ENCODE measurements at regions not wholly inside any gene's neighbourhood (a gene's known extent, or its start where the extent isn't known, plus 50 kb on each side); places are given as distances from the start of the nearest gene placed in this dataset.
"Not testable (repeated sequence)": the region's sequence is repeated elsewhere in the genome, so short reads cannot be mapped to it uniquely, and the experiment has no call there.

DNA sequence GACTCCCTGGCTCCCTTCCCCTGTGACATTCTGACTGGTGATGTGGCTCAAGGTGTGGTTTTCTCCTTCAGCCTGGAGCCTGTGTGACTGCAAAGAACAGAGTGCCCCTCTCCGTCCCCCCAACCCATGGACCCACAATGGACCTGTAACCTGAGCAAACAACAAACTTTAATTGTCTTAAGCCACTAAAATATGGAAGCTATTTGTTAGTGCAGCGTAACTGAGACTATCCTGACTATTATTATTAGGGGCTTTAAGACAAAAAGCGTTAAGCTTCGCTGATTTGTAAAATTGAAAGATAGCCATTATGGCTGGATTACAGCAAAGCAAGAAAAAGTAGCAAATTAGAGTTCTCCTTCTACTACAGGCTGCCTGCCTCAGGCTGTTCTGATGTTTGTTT is 426.9 kb downstream of the STK39 start:
- peaks cover 11% of the 10 kb centered on the region for H3K36me3 ChIP-seq (ENCODE audit: insufficient read depth, low read length)

DNA sequence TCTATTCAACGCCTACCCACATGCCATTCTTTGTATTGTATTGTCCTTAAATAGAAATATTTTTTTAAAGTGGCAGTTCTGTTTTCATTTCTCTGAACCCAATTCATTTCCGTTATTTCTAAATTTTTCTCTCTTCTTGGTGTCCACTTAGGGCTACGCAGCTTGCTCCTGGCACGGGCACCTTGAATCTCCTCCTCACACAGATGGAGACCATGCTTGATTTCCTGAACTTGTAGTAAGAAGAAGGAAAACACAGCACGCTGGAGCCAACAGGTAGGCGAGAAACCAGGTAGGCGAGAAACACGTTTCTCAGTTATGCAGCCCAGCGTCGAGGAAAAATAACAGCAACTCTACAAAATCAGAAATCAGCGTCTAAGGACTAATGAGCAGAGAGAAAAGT is 428.9 kb downstream of the STK39 start:
- Histone ChIP-seq H3K36me3 (ENCODE audit: insufficient read depth, low read length) (peaks cover 11% of the 10 kb centered on the region), H3K9me3 (ENCODE audit: insufficient read depth, low read depth, low read length) (no peaks in the 10 kb centered on the region), H3K4me1 (ENCODE audit: insufficient read depth, low read length) (no peaks in the 10 kb centered on the region), H3K27me3 (ENCODE audit: insufficient read depth, low read length) (no peaks in the 10 kb centered on the region), H3K27ac (ENCODE audit: low read depth, low read length) (no peak overlapping the region), H3K4me3 (ENCODE audit: low read length) (no peak overlapping the region), H3K9ac (ENCODE audit: low read depth, low read length) (no peak overlapping the region)
- 96% methylated on average over 9 of the region's 11 CpGs for WGBS

More for the DNA sequence above, 426.9 kb downstream of the STK39 start:
- Histone ChIP-seq H3K27me3 (ENCODE audit: insufficient read depth, low read length) (no peaks in the 10 kb centered on the region), H3K4me1 (ENCODE audit: insufficient read depth, low read length) (no peaks in the 10 kb centered on the region), H3K9ac (ENCODE audit: low read depth, low read length) (no peak overlapping the region), H3K4me3 (ENCODE audit: low read length) (no peak overlapping the region), H3K9me3 (ENCODE audit: insufficient read depth, low read depth, low read length) (no peaks in the 10 kb centered on the region), H3K27ac (ENCODE audit: low read depth, low read length) (no peak overlapping the region)
- 85% methylated on average over 4 of the region's 4 CpGs for WGBS

DNA sequence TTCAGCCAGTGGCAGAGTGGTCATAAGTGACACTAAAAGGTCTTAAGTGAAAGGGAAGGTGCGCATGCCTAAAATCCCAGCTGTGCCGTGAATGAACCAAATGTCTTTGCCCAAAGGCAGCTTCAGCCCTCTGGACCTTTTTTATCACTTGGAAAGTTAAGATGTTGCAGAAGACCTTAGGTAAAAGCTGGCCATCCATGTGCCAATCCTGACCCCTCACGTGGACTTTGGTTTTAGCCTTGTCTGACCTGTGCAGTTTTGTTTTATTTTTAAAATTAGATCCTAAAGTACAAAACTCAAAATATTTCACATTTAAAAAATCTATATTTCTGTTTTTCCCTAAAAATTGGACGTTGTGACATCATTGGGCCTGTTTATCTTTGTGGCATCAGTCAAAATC is 429.5 kb downstream of the STK39 start:
- Histone ChIP-seq H3K9me3 (ENCODE audit: insufficient read depth, low read depth, low read length) (no peaks in the 10 kb centered on the region), H3K4me1 (ENCODE audit: insufficient read depth, low read length) (no peaks in the 10 kb centered on the region), H3K4me3 (ENCODE audit: low read length) (no peak overlapping the region), H3K27ac (ENCODE audit: low read depth, low read length) (no peak overlapping the region), H3K9ac (ENCODE audit: low read depth, low read length) (no peak overlapping the region), H3K36me3 (ENCODE audit: insufficient read depth, low read length) (peaks cover 7% of the 10 kb centered on the region), H3K27me3 (ENCODE audit: insufficient read depth, low read length) (no peaks in the 10 kb centered on the region)
- WGBS, result 97% methylated on average over 4 of the region's 4 CpGs

DNA sequence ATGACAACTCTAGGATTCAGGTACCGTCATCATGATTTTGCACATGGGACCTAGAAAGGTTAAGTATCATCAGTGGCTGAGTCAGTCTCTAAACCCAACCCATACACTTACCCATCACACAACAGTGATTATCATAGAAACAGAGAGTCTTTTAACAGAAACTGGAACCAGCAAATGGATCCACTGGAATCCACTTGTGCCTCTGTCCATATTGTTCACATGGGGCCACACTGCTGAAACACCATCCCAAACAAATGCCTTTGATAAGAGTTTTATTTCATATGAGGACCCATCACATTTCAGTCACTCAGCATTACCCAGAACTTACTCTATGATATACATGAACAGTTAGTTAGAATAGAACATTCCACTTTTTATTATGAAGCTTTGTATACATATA is 430.0 kb downstream of the STK39 start:
- Histone ChIP-seq H3K9ac (ENCODE audit: low read depth, low read length) (no peak overlapping the region), H3K4me3 (ENCODE audit: low read length) (no peak overlapping the region), H3K36me3 (ENCODE audit: insufficient read depth, low read length) (peaks cover 7% of the 10 kb centered on the region), H3K9me3 (ENCODE audit: insufficient read depth, low read depth, low read length) (no peaks in the 10 kb centered on the region), H3K4me1 (ENCODE audit: insufficient read depth, low read length) (no peaks in the 10 kb centered on the region), H3K27me3 (ENCODE audit: insufficient read depth, low read length) (no peaks in the 10 kb centered on the region), H3K27ac (ENCODE audit: low read depth, low read length) (no peak overlapping the region)
- WGBS, result 89% methylated on average over 1 of the region's 1 CpG

DNA sequence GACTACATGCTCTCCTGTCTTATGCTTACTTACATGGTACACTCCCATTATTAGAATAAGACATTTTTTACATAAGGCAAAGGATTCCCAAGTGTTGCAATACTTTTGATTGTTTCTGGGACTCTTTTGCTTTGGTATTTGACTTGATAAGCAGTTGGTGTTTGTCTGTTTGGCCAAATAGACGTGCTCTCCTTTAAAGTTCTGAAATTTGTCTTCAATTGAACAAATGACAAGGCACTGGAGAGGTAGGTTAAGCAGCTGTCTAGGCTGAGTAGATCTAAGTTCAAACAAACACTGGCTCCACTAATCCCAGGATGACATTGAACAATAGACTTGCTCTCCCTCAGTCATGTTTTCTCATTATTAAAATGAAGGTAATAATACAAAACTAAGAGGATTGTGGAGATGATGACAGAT is 430.5 kb downstream of the STK39 start:
- H3K27ac ChIP-seq (ENCODE audit: low read depth, low read length), result no peak overlapping the region
- no peaks in the 10 kb centered on the region for H3K4me1 ChIP-seq (ENCODE audit: insufficient read depth, low read length)
- H3K36me3 ChIP-seq (ENCODE audit: insufficient read depth, low read length), result peaks cover 7% of the 10 kb centered on the region
- no peak overlapping the region for H3K4me3 ChIP-seq (ENCODE audit: low read length)
- no peak overlapping the region for H3K9ac ChIP-seq (ENCODE audit: low read depth, low read length)
- WGBS, result 88% methylated on average over 1 of the region's 1 CpG
- no peaks in the 10 kb centered on the region for H3K27me3 ChIP-seq (ENCODE audit: insufficient read depth, low read length)
- no peaks in the 10 kb centered on the region for H3K9me3 ChIP-seq (ENCODE audit: insufficient read depth, low read depth, low read length)

- 92% methylated on average over 7 of the region's 10 CpGs for WGBS
- H3K4me1 ChIP-seq (ENCODE audit: insufficient read depth, low read length), result no peaks in the 10 kb centered on the region
These were observed 432.3 kb downstream of the STK39 start for GRCh38 chr2:167814881-167815718.

DNA sequence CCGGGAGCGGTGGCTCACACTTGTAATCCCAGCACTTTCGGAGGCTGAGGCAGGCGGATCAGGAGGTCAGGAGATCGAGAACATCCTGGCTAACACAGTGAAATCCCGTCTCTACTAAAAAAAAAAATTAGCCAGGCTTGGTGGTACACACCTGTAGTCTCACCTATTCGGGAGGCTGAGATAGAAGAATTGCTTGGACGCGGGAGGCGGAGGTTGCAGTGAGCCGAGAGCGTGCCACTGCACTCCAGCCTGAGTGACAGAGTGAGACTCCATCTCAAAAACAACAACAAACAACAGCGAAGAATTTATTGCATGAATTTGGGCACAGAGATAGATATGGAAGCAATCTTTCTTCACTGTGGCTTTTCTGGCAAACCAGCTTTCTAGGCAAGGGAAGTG is 432.9 kb downstream of the STK39 start:
- not testable (repeated sequence) for H3K4me3 ChIP-seq (ENCODE audit: low read length); H3K4me1 ChIP-seq (ENCODE audit: insufficient read depth, low read length); H3K27ac ChIP-seq (ENCODE audit: low read depth, low read length); H3K9ac ChIP-seq (ENCODE audit: low read depth, low read length); H3K9me3 ChIP-seq (ENCODE audit: insufficient read depth, low read depth, low read length); H3K27me3 ChIP-seq (ENCODE audit: insufficient read depth, low read length); H3K36me3 ChIP-seq (ENCODE audit: insufficient read depth, low read length)
- 94% methylated on average over 13 of the region's 13 CpGs for WGBS

More at GRCh38 chr2:167814881-167815718, 432.3 kb downstream of the STK39 start:
- Histone ChIP-seq H3K27ac (ENCODE audit: low read depth, low read length) (no peak overlapping the region), H3K27me3 (ENCODE audit: insufficient read depth, low read length) (no peaks in the 10 kb centered on the region), H3K4me3 (ENCODE audit: low read length) (no peak overlapping the region), H3K9ac (ENCODE audit: low read depth, low read length) (no peak overlapping the region), H3K36me3 (ENCODE audit: insufficient read depth, low read length) (peaks cover 1% of the 10 kb centered on the region; the same call in 1 of the 2 replicates), H3K9me3 (ENCODE audit: insufficient read depth, low read depth, low read length) (0 out of 2 replicates have a peak, but pooled peaks cover 2% of the 10 kb centered on the region)

DNA sequence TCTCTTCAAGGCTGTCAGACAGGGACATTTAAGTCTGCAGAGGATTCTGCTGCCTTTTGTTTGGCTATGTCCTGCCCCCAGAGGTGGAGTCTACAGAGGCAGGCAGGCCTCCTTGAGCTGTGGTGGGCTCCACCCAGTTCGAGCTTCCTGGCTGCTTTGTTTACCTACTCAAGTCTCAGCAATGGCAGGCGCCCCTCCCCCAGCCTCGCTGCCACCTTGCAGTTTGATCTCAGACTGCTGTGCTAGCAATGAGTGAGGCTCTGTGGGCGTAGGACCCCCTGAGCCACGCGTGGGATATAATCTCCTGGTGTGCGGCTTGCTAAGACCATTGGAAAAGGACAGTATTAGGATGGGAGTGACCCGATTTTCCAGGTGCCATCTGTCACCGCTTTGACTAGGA is 437.6 kb downstream of the STK39 start:
- 85% methylated on average over 9 of the region's 9 CpGs for WGBS
- not testable (repeated sequence) for H3K9me3 ChIP-seq (ENCODE audit: insufficient read depth, low read depth, low read length); H3K4me3 ChIP-seq (ENCODE audit: low read length); H3K36me3 ChIP-seq (ENCODE audit: insufficient read depth, low read length); H3K9ac ChIP-seq (ENCODE audit: low read depth, low read length); H3K4me1 ChIP-seq (ENCODE audit: insufficient read depth, low read length); H3K27ac ChIP-seq (ENCODE audit: low read depth, low read length); H3K27me3 ChIP-seq (ENCODE audit: insufficient read depth, low read length)

DNA sequence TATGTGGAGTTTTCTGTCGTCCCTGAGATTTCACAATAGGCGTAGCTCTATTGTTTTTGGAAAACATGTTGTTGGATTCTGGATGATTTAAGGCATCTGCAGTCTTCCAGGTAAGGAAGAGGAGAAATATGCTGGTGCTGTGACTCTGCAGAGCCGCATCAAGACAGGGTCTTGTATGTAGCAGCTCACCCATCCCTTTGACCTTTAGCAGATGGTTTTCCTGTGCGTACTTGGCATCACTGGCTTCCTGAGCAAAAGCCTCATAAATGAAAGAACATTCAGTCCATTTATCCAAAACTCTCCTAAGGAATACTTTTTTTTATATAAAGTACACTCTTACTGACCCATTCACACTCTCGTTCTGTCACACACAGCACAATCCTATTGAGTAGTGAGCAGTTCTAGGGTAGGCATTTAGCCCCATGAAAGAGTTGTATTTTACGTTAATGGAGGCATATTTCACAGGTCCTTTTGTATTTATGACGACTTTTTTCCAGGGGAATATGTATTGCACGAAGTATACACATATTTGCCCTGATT is 443.9 kb downstream of the STK39 start:
- 92% methylated on average over 7 of the region's 8 CpGs for WGBS
- no peaks in the 10 kb centered on the region for H3K27me3 ChIP-seq (ENCODE audit: insufficient read depth, low read length)

DNA sequence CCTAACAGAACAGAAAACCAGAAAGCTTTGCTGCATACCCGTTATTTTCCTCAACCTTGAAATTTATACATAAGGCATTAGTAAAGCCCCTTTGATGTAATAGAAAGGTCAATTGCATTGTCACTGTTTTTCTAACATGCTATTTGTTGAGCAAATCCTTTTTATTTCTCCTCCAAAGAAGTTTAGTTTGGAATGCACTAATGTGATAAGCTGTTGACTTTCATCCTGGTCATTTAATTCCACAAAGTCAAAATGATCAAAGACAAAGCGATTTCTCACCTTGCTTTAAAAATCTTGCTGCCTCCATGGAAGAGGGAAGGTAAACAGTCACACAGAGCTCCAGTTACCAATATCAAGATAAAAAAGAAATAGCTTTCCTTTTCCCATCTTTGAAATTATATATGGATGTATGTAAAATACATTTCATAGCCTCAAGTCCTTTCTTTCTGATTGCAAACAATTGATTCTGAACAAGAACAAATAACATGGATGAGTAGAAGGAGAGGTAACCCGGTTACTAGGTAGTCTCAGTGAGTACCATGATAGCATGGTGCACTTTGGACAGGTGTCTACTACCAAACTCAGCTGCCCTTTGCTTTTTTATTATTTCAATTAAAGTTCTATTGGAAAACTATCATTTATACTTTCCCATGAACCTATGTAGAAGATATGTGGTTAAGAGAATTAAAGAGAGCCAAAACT is 452.7 kb downstream of the STK39 start:
- Histone ChIP-seq H3K27ac (ENCODE audit: low read depth, low read length) (no peak overlapping the region), H3K27me3 (ENCODE audit: insufficient read depth, low read length) (no peaks in the 10 kb centered on the region), H3K4me1 (ENCODE audit: insufficient read depth, low read length) (peaks cover 36% of the 10 kb centered on the region), H3K36me3 (ENCODE audit: insufficient read depth, low read length) (no peaks in the 10 kb centered on the region), H3K9me3 (ENCODE audit: insufficient read depth, low read depth, low read length) (no peaks in the 10 kb centered on the region), H3K9ac (ENCODE audit: low read depth, low read length) (no peak overlapping the region), H3K4me3 (ENCODE audit: low read length) (no peak overlapping the region)
- 82% methylated on average over 3 of the region's 3 CpGs for WGBS

More for the DNA sequence above, 443.9 kb downstream of the STK39 start:
- Histone ChIP-seq H3K4me3 (ENCODE audit: low read length) (no peak overlapping the region), H3K36me3 (ENCODE audit: insufficient read depth, low read length) (no peaks in the 10 kb centered on the region), H3K4me1 (ENCODE audit: insufficient read depth, low read length) (peaks cover 17% of the 10 kb centered on the region), H3K9ac (ENCODE audit: low read depth, low read length) (no peak overlapping the region), H3K9me3 (ENCODE audit: insufficient read depth, low read depth, low read length) (no peaks in the 10 kb centered on the region), H3K27ac (ENCODE audit: low read depth, low read length) (no peak overlapping the region)

DNA sequence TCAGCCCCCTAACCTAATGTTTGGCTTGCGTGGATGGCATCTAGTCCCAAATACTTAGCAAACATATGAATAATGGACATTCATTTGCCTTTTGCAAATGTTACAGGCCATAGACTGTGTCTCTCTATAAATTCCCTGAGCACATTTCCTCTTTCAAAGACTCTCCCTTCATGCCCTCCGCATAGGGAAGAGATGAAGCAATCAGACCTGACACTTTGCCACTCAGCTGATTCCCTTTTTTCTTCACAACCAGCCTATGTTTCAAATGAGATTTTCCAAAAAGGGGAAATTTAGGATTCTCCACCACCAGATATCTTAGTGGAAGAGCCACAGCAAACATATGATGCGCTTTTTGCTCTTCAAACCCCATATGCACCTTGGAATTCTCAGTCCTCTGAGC is 453.7 kb downstream of the STK39 start:
- H3K9ac ChIP-seq (ENCODE audit: low read depth, low read length), result 0 out of 2 replicates have a peak overlapping the region, but pooled peaks have one; percentile 12
- H3K9me3 ChIP-seq (ENCODE audit: insufficient read depth, low read depth, low read length), result no peaks in the 10 kb centered on the region
- WGBS, result 93% methylated on average over 3 of the region's 3 CpGs
- H3K27me3 ChIP-seq (ENCODE audit: insufficient read depth, low read length), result no peaks in the 10 kb centered on the region
- no peak overlapping the region; the same call in 1 of the 2 replicates for H3K27ac ChIP-seq (ENCODE audit: low read depth, low read length)
- H3K4me3 ChIP-seq (ENCODE audit: low read length), result no peak overlapping the region
- H3K36me3 ChIP-seq (ENCODE audit: insufficient read depth, low read length), result no peaks in the 10 kb centered on the region
- peaks cover 36% of the 10 kb centered on the region for H3K4me1 ChIP-seq (ENCODE audit: insufficient read depth, low read length)

Data from HUES64 (cell line).